ENCODE measurements at regions not wholly inside any gene's neighbourhood (a gene's known extent, or its start where the extent isn't known, plus 50 kb on each side); places are given as distances from the start of the nearest gene placed in this dataset.

- H3K27me3 ChIP-seq (ENCODE audit: control insufficient read depth, insufficient read depth, low read length), result peaks cover 1% of the 10 kb centered on the region; the same call in 1 of the 2 replicates
These were observed 109.0 kb downstream of the FZD1 start for GRCh38 chr7:91373111-91373800.

DNA sequence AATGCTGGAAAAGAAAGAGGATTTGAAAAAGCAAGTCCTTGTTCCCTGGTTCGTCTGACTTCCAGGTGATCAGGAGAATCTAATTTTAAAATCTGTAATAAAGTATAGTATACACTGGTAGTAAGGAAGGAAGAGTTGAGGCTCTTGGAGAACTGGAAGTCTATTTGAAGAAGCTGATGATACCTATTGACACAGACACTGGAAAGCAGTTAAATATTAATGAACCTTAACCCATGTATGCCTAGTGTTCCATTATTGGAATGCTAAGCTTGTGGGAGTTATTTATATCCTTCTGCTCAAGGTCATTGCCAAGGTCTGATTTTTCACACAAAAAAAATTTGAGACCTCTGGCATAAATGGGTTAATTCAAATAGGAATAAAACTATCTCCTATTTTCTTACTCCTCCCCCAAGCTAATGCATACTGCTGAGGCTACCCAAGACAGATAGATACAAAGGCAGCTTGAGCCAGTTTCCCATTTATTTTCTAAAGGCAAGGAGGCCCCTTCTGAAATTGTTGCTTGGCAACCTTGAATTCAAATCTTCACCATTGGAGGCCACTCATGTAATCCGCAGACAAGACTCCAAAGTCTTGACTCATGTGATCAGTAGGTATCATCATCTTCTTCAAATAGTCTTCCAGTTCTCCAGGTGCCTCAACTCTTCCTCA, 110.2 kb downstream of the FZD1 start:
- CTCF ChIA-PET, result no interaction called here
- no peak for DNase-seq (ENCODE audit: low read depth)
- H3K4me3 ChIP-seq (ENCODE audit: low read depth, low read length), result no peak overlapping the region

More at GRCh38 chr7:91373111-91373800, 109.0 kb downstream of the FZD1 start:
- CTCF ChIA-PET, result interaction anchor here (0.6 kb wide), 1 partner anchor 28 kb away, joined by 3 read pairs; no protein-coding TSS in a partner anchor
- TF ChIP-seq, protein P1, sequence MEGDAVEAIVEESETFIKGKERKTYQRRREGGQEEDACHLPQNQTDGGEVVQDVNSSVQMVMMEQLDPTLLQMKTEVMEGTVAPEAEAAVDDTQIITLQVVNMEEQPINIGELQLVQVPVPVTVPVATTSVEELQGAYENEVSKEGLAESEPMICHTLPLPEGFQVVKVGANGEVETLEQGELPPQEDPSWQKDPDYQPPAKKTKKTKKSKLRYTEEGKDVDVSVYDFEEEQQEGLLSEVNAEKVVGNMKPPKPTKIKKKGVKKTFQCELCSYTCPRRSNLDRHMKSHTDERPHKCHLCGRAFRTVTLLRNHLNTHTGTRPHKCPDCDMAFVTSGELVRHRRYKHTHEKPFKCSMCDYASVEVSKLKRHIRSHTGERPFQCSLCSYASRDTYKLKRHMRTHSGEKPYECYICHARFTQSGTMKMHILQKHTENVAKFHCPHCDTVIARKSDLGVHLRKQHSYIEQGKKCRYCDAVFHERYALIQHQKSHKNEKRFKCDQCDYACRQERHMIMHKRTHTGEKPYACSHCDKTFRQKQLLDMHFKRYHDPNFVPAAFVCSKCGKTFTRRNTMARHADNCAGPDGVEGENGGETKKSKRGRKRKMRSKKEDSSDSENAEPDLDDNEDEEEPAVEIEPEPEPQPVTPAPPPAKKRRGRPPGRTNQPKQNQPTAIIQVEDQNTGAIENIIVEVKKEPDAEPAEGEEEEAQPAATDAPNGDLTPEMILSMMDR (IDR thresholded peaks at IDR 0.05; ENCODE audit: insufficient read depth, low read depth, low read length), result no peak
- Histone ChIP-seq H3K36me3 (ENCODE audit: control insufficient read depth, insufficient read depth, low read length) (no peaks in the 10 kb centered on the region), H3K4me3 (ENCODE audit: low read depth, low read length) (no peak overlapping the region)
- POLR2A ChIA-PET, result no interaction called here
- DNase-seq (ENCODE audit: low read depth), result no peak

DNA sequence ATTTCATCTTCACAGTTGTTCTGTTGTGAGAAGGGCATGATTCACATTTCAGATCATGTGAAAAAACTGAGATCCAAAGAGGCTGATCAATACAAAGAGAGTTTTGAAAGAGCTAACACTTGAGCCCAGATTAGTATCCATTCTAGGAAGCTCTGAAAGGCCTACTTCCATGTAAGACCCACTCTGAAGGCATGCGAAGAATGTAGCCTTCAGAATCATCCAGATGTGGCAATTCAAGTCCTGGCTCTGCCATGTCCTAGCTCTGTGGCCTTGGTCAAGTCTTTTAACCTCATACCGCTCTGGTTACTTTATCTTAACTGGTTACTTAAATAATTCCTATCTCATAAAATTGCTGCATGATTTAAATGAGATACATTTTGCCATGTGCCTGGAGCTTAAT, 111.1 kb downstream of the FZD1 start:
- Histone ChIP-seq H3K27me3 (ENCODE audit: control insufficient read depth, insufficient read depth, low read length) (peaks cover 1% of the 10 kb centered on the region; the same call in 1 of the 2 replicates), H3K36me3 (ENCODE audit: control insufficient read depth, insufficient read depth, low read length) (no peaks in the 10 kb centered on the region), H3K4me3 (ENCODE audit: low read depth, low read length) (no peak overlapping the region)
- DNase-seq (ENCODE audit: low read depth), result no peak
- ChIA-PET POLR2A (no interaction called here), CTCF (no interaction called here)
- TF ChIP-seq, protein P1 (IDR thresholded peaks at IDR 0.05; ENCODE audit: insufficient read depth, low read depth, low read length), result no peak

More for the DNA sequence above, 110.2 kb downstream of the FZD1 start:
- POLR2A ChIA-PET, result no interaction called here
- TF ChIP-seq, protein P1 (IDR thresholded peaks at IDR 0.05; ENCODE audit: insufficient read depth, low read depth, low read length), result no peak
- Histone ChIP-seq H3K36me3 (ENCODE audit: control insufficient read depth, insufficient read depth, low read length) (no peaks in the 10 kb centered on the region), H3K27me3 (ENCODE audit: control insufficient read depth, insufficient read depth, low read length) (peaks cover 1% of the 10 kb centered on the region; the same call in 1 of the 2 replicates)

DNA sequence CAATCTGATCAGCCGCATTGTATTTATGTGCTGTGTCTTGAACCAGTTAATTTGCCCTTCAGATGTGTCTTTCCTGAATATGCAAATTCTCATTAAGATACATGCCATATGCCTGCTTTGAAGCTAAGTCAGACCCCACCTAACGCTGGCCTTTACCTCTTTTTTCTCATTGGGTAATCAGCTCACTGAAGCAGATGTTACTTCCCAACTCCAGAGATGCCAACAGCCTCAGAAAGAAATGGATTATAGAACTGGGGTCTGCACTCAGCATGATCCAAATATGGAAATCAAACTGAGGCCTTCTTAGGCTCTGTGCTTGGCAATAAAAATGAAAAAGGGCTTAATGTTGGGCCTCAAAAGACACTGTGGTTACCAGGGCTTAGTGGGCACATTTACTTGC, 113.9 kb downstream of the FZD1 start:
- Histone ChIP-seq H3K4me3 (ENCODE audit: low read depth, low read length) (no peak overlapping the region), H3K36me3 (ENCODE audit: control insufficient read depth, insufficient read depth, low read length) (no peaks in the 10 kb centered on the region), H3K27me3 (ENCODE audit: control insufficient read depth, insufficient read depth, low read length) (peaks cover 1% of the 10 kb centered on the region; the same call in 1 of the 2 replicates)
- CTCF ChIA-PET, result interaction anchor here (0.9 kb wide), 1 partner anchor 8 kb away, joined by 3 read pairs; no protein-coding TSS in a partner anchor
- TF ChIP-seq, protein P1 (IDR thresholded peaks at IDR 0.05; ENCODE audit: insufficient read depth, low read depth, low read length), result no peak
- no peak for DNase-seq (ENCODE audit: low read depth)
- POLR2A ChIA-PET, result no interaction called here

GRCh38 chr7:91379236-91379635, 115.0 kb downstream of the FZD1 start:
- CTCF ChIA-PET, result no interaction called here
- Histone ChIP-seq H3K36me3 (ENCODE audit: control insufficient read depth, insufficient read depth, low read length) (no peaks in the 10 kb centered on the region), H3K27me3 (ENCODE audit: control insufficient read depth, insufficient read depth, low read length) (peaks cover 1% of the 10 kb centered on the region; the same call in 1 of the 2 replicates), H3K4me3 (ENCODE audit: low read depth, low read length) (no peak overlapping the region)
- TF ChIP-seq, protein P1 (IDR thresholded peaks at IDR 0.05; ENCODE audit: insufficient read depth, low read depth, low read length), result no peak
- POLR2A ChIA-PET, result no interaction called here
- no peak for DNase-seq (ENCODE audit: low read depth)
